ENCODE measurements at regions not wholly inside any gene's neighbourhood (a gene's known extent, or its start where the extent isn't known, plus 50 kb on each side); places are given as distances from the start of the nearest gene placed in this dataset.

GRCh38 chr4:154084864-154085263 lies 296.0 kb upstream of the SFRP2 start:
- no peaks in the 10 kb centered on the region for H3K27me3 ChIP-seq (replicated peaks; ENCODE audit: control insufficient read depth, insufficient read depth, low read length)
- DNase-seq (ENCODE audit: extremely low read depth, insufficient read length) = no peak
- no peak for TF ChIP-seq CTCF (IDR thresholded peaks at IDR 0.05; ENCODE audit: insufficient read depth, low read length, poor library complexity, severe bottlenecking)

GRCh38 chr4:154082760-154083535 lies 294.1 kb upstream of the SFRP2 start:
- Histone ChIP-seq H3K27me3 (replicated peaks; ENCODE audit: control insufficient read depth, insufficient read depth, low read length) (no peaks in the 10 kb centered on the region), H3K4me3 (replicated peaks; ENCODE audit: low read depth, low read length) (no peak overlapping the region), H3K36me3 (ENCODE audit: control insufficient read depth, insufficient read depth, low read length) (no peaks in the 10 kb centered on the region)
- TF ChIP-seq CTCF (IDR thresholded peaks at IDR 0.05; ENCODE audit: insufficient read depth, low read length, poor library complexity, severe bottlenecking) = peak; percentile 59
- DNase-seq (ENCODE audit: extremely low read depth, insufficient read length) = no peak

More at GRCh38 chr4:154084864-154085263, 296.0 kb upstream of the SFRP2 start:
- Histone ChIP-seq H3K36me3 (ENCODE audit: control insufficient read depth, insufficient read depth, low read length) (no peaks in the 10 kb centered on the region), H3K4me3 (replicated peaks; ENCODE audit: low read depth, low read length) (no peak overlapping the region)

- Histone ChIP-seq H3K4me3 (replicated peaks; ENCODE audit: low read depth, low read length) (no peak overlapping the region), H3K36me3 (ENCODE audit: control insufficient read depth, insufficient read depth, low read length) (no peaks in the 10 kb centered on the region), H3K27me3 (replicated peaks; ENCODE audit: control insufficient read depth, insufficient read depth, low read length) (no peaks in the 10 kb centered on the region)
- no peak for DNase-seq (ENCODE audit: extremely low read depth, insufficient read length)
- no peak for TF ChIP-seq CTCF (IDR thresholded peaks at IDR 0.05; ENCODE audit: insufficient read depth, low read length, poor library complexity, severe bottlenecking)
Observed at GRCh38 chr4:154081391-154081790, 292.5 kb upstream of the SFRP2 start.

GRCh38 chr4:154078504-154079350 lies 289.8 kb upstream of the SFRP2 start:
- Histone ChIP-seq H3K27me3 (replicated peaks; ENCODE audit: control insufficient read depth, insufficient read depth, low read length) (no peaks in the 10 kb centered on the region), H3K4me3 (replicated peaks; ENCODE audit: low read depth, low read length) (no peak overlapping the region), H3K36me3 (ENCODE audit: control insufficient read depth, insufficient read depth, low read length) (no peaks in the 10 kb centered on the region)
- no peak for DNase-seq (ENCODE audit: extremely low read depth, insufficient read length)
- TF ChIP-seq CTCF (IDR thresholded peaks at IDR 0.05; ENCODE audit: insufficient read depth, low read length, poor library complexity, severe bottlenecking) = no peak

- H3K36me3 ChIP-seq (ENCODE audit: control insufficient read depth, insufficient read depth, low read length) = no peaks in the 10 kb centered on the region
- no peak overlapping the region for H3K4me3 ChIP-seq (replicated peaks; ENCODE audit: low read depth, low read length)
- no peak for DNase-seq (ENCODE audit: extremely low read depth, insufficient read length)
- H3K27me3 ChIP-seq (replicated peaks; ENCODE audit: control insufficient read depth, insufficient read depth, low read length) = no peaks in the 10 kb centered on the region
- TF ChIP-seq CTCF (IDR thresholded peaks at IDR 0.05; ENCODE audit: insufficient read depth, low read length, poor library complexity, severe bottlenecking) = no peak
Observed at GRCh38 chr4:154076921-154077320, 288.0 kb upstream of the SFRP2 start.

Data from GM06990 (cell line).